ENCODE measurements at regions not wholly inside any gene's neighbourhood (a gene's known extent, or its start where the extent isn't known, plus 50 kb on each side); places are given as distances from the start of the nearest gene placed in this dataset.

DNA sequence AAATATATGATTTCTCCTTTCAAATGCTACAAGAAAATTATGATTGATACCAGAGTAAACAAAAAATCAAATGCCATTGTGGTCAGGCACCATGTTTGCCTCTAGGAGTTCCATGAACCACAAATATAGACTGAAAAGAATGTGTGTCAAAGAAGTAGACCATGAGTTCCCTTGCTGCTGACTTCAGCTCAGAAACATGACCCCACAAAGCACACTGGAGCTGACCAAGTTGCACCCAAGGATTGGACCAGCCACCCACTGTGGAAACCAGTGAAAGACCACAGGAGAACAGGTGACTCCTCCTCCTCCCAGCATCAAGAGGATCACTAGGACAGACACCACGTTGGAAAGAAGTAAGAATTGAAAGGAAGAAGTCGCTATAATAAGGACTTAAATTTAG lies 90.8 kb upstream of the TENT5A start:
- Histone ChIP-seq H3K4me3 (ENCODE audit: low read depth, low read length) (no peak overlapping the region), H3K4me1 (ENCODE audit: control insufficient read depth, insufficient read depth, low read length) (peaks cover 3% of the 10 kb centered on the region; the same call in 1 of the 2 replicates), H3K27ac (ENCODE audit: extremely low read depth, low read depth, low read length) (no peak overlapping the region), H3K9me3 (ENCODE audit: control insufficient read depth, insufficient read depth, low read depth, low read length) (no peaks in the 10 kb centered on the region), H3K36me3 (ENCODE audit: control insufficient read depth in 2 of 2, insufficient read depth in 1 of 2, low read length in 2 of 2) (no peaks in the 10 kb centered on the region)
- TF ChIP-seq, protein P1, sequence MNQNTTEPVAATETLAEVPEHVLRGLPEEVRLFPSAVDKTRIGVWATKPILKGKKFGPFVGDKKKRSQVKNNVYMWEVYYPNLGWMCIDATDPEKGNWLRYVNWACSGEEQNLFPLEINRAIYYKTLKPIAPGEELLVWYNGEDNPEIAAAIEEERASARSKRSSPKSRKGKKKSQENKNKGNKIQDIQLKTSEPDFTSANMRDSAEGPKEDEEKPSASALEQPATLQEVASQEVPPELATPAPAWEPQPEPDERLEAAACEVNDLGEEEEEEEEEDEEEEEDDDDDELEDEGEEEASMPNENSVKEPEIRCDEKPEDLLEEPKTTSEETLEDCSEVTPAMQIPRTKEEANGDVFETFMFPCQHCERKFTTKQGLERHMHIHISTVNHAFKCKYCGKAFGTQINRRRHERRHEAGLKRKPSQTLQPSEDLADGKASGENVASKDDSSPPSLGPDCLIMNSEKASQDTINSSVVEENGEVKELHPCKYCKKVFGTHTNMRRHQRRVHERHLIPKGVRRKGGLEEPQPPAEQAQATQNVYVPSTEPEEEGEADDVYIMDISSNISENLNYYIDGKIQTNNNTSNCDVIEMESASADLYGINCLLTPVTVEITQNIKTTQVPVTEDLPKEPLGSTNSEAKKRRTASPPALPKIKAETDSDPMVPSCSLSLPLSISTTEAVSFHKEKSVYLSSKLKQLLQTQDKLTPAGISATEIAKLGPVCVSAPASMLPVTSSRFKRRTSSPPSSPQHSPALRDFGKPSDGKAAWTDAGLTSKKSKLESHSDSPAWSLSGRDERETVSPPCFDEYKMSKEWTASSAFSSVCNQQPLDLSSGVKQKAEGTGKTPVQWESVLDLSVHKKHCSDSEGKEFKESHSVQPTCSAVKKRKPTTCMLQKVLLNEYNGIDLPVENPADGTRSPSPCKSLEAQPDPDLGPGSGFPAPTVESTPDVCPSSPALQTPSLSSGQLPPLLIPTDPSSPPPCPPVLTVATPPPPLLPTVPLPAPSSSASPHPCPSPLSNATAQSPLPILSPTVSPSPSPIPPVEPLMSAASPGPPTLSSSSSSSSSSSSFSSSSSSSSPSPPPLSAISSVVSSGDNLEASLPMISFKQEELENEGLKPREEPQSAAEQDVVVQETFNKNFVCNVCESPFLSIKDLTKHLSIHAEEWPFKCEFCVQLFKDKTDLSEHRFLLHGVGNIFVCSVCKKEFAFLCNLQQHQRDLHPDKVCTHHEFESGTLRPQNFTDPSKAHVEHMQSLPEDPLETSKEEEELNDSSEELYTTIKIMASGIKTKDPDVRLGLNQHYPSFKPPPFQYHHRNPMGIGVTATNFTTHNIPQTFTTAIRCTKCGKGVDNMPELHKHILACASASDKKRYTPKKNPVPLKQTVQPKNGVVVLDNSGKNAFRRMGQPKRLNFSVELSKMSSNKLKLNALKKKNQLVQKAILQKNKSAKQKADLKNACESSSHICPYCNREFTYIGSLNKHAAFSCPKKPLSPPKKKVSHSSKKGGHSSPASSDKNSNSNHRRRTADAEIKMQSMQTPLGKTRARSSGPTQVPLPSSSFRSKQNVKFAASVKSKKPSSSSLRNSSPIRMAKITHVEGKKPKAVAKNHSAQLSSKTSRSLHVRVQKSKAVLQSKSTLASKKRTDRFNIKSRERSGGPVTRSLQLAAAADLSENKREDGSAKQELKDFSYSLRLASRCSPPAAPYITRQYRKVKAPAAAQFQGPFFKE (tag by site-specific recombination; IDR thresholded peaks at IDR 0.05; ENCODE audit: borderline replicate concordance): no peak
- TF ChIP-seq MYNN (tag by site-specific recombination; IDR thresholded peaks at IDR 0.05; ENCODE audit: borderline replicate concordance) (no peak), ZNF555 (tag by site-specific recombination; conservative IDR thresholded peaks at IDR 0.05) (no peak)
- TF ChIP-seq, protein P2, sequence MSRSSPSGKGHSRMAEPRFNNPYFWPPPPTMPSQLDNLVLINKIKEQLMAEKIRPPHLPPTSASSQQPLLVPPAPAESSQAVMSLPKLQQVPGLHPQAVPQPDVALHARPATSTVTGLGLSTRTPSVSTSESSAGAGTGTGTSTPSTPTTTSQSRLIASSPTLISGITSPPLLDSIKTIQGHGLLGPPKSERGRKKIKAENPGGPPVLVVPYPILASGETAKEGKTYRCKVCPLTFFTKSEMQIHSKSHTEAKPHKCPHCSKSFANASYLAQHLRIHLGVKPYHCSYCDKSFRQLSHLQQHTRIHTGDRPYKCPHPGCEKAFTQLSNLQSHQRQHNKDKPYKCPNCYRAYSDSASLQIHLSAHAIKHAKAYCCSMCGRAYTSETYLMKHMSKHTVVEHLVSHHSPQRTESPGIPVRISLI (tag by site-specific recombination; IDR thresholded peaks at IDR 0.05): no peak
- POLR2A ChIA-PET: no interaction called here
- CTCF ChIA-PET: interaction anchor here (0.6 kb wide), 1 partner anchor 1008 kb away, joined by 3 read pairs; no protein-coding TSS in a partner anchor

DNA sequence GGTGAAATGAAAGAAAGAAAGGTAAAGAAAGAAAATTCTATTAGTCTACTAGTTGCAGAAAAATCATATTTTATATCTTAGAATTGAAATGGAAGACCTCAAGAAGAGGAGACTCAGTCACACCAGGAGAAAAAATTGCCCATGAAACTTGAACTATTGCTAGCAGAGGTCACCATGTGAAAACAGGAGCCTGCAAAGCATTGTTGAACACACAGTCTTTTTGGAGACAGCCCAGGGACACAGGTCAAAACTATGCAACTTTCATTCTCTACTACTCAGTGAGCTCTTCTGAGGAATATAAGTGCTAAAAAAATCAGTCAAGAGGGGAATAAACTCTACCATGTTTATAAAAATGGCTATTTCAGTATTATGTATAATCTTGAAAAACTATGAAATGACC lies 89.8 kb upstream of the TENT5A start:
- TF ChIP-seq ZNF157 (tag by site-specific recombination; IDR thresholded peaks at IDR 0.05): no peak
- TF ChIP-seq, protein P3, sequence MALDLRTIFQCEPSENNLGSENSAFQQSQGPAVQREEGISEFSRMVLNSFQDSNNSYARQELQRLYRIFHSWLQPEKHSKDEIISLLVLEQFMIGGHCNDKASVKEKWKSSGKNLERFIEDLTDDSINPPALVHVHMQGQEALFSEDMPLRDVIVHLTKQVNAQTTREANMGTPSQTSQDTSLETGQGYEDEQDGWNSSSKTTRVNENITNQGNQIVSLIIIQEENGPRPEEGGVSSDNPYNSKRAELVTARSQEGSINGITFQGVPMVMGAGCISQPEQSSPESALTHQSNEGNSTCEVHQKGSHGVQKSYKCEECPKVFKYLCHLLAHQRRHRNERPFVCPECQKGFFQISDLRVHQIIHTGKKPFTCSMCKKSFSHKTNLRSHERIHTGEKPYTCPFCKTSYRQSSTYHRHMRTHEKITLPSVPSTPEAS (tag by site-specific recombination; IDR thresholded peaks at IDR 0.05): no peak
- TF ChIP-seq, protein P4, sequence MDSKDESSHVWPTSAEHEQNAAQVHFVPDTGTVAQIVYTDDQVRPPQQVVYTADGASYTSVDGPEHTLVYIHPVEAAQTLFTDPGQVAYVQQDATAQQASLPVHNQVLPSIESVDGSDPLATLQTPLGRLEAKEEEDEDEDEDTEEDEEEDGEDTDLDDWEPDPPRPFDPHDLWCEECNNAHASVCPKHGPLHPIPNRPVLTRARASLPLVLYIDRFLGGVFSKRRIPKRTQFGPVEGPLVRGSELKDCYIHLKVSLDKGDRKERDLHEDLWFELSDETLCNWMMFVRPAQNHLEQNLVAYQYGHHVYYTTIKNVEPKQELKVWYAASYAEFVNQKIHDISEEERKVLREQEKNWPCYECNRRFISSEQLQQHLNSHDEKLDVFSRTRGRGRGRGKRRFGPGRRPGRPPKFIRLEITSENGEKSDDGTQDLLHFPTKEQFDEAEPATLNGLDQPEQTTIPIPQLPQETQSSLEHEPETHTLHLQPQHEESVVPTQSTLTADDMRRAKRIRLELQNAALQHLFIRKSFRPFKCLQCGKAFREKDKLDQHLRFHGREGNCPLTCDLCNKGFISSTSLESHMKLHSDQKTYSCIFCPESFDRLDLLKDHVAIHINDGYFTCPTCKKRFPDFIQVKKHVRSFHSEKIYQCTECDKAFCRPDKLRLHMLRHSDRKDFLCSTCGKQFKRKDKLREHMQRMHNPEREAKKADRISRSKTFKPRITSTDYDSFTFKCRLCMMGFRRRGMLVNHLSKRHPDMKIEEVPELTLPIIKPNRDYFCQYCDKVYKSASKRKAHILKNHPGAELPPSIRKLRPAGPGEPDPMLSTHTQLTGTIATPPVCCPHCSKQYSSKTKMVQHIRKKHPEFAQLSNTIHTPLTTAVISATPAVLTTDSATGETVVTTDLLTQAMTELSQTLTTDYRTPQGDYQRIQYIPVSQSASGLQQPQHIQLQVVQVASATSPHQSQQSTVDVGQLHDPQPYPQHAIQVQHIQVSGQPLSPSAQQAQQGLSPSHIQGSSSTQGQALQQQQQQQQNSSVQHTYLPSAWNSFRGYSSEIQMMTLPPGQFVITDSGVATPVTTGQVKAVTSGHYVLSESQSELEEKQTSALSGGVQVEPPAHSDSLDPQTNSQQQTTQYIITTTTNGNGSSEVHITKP (tag by site-specific recombination; IDR thresholded peaks at IDR 0.05): no peak
- no peak for TF ChIP-seq ZNF677 (tag by site-specific recombination; IDR thresholded peaks at IDR 0.05)
- no peak for TF ChIP-seq ZNF274 (IDR thresholded peaks at IDR 0.05; ENCODE audit: low read length)
- no peak for TF ChIP-seq ZNF274 (tag by site-specific recombination; IDR thresholded peaks at IDR 0.05; ENCODE audit: borderline replicate concordance)
- TF ChIP-seq KLF10 (tag by site-specific recombination; IDR thresholded peaks at IDR 0.05): no peak
- ChIA-PET POLR2A (interaction anchor here (0.8 kb wide), 1 partner anchor 90 kb away, joined by 3 read pairs; the partner anchor contains the start of gene TENT5A), CTCF (interaction anchor here (0.6 to 0.7 kb wide), 3 partner anchors 70 to 189 kb away, joined by 3 to 5 read pairs (median 3); no protein-coding TSS in a partner anchor)
- no peaks in the 10 kb centered on the region for H3K36me3 ChIP-seq (ENCODE audit: control insufficient read depth in 2 of 2, insufficient read depth in 1 of 2, low read length in 2 of 2)
- no peak overlapping the region for H3K27ac ChIP-seq (ENCODE audit: extremely low read depth, low read depth, low read length)
- H3K4me3 ChIP-seq (ENCODE audit: low read depth, low read length): no peak overlapping the region
- H3K9me3 ChIP-seq (ENCODE audit: control insufficient read depth, insufficient read depth, low read depth, low read length): no peaks in the 10 kb centered on the region
- H3K4me1 ChIP-seq (ENCODE audit: control insufficient read depth, insufficient read depth, low read length): peaks cover 3% of the 10 kb centered on the region; the same call in 1 of the 2 replicates

All from HEK293 (cell line).